Uterus (tissue), 3 donors: ENCODE measurements at regions not wholly inside any gene's neighbourhood (a gene's known extent, or its start where the extent isn't known, plus 50 kb on each side); places are given as distances from the start of the nearest gene placed in this dataset. TPM values are rescaled to one million over a fixed set of nuclear protein-coding genes. Genes with fewer than 3 reads are reported as not detected.

ENCODE experiments used
- DNase-seq, 2 donors: peaks; one replicate each; pipeline ENCODE4 v3.0.0-alpha.2; 2019 to 2020
- H3K27ac ChIP-seq, 2 donors: fragments of 200-600 bp; sonication (generic); 1 replicate in 1 of 2; 2 replicates in 1 of 2; pipeline ENCODE4 v1.5.1; 2016 to 2018
- H3K27me3 ChIP-seq, 2 donors: fragments of 200-600 bp; sonication (generic); one replicate each; pipeline ENCODE4 v1.5.1; 2018 to 2019; ENCODE audit warnings: control low read depth in 1 of 2
- H3K36me3 ChIP-seq, 2 donors: fragments of 200-600 bp; sonication (generic); one replicate each; pipeline ENCODE4 v1.5.1; 2019; ENCODE audit warnings: control low read depth in 1 of 2
- H3K4me1 ChIP-seq, 2 donors: fragments of 200-600 bp; sonication (generic); one replicate each; pipeline ENCODE4 v1.5.1; 2018 to 2019; ENCODE audit warnings: control low read depth in 1 of 2
- H3K4me3 ChIP-seq, 2 donors: fragments of 200-600 bp; sonication (generic); 1 replicate in 1 of 2; 2 replicates in 1 of 2; pipeline ENCODE4 v1.5.1; 2018 to 2019; ENCODE audit warnings: mild to moderate bottlenecking in 1 of 2
- H3K9me3 ChIP-seq, 2 donors: fragments of 200-600 bp; sonication (generic); one replicate each; pipeline ENCODE4 v1.5.1; 2019; ENCODE audit warnings: control low read depth in 1 of 2
- POLR2A ChIP-seq, 2 donors: fragments of 450-650 bp; IDR thresholded peaks; one replicate each; pipeline ENCODE4 v1.6.1; 2016; ENCODE audit warnings: antibody characterized with exemption in 2 of 2, mild to moderate bottlenecking in 1 of 2, moderate library complexity in 1 of 2
- intact Hi-C: fragments of 100-400 bp; cut with DNase I; formaldehyde crosslinking; loops from one replicate; pipeline ENCODE4 v1.15.1; 2023; ENCODE audit warnings: low total_unique reads
- small RNA-seq: library from RNA; depleted of rRNA; stranded (forward); fragments of <200 nt; gene quantifications from one replicate; pipeline ENCODE3, GENCODE V24; 2016
- TF ChIP-seq, protein P1 (sequence below), 4 experiments: fragments of 200-600 bp in 2 of 4; fragments of 450-650 bp in 2 of 4; sonication (generic) in 2 of 4; IDR thresholded peaks; one replicate each; pipeline ENCODE4 v1.5.1; 2016 to 2019; ENCODE audit warnings: antibody characterized with exemption in 4 of 4, mild to moderate bottlenecking in 2 of 4, moderate library complexity in 1 of 4
- donor health status: DM: yes; HTN: yes; CAD: no.

DNA sequence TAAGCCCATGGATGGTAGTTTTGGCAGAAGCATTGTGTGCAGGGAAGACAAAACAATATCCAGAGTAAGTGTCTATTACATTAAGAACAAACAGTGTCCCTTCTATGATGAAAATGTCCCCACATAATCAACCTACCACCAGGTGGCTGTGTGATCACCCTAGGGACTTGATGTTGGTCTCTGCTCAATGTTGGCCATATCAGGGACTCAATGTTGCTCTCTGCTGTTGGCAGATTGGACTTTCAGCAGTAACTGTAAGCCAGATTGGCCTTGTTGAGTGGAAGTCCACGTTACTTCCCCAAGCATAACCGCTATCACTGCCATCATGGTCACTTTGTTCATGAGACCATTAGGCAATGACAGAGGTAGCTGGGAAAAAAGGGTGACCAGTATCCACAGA, 52.8 kb upstream of the PRSS3 start:
- H3K36me3 ChIP-seq, result no peaks in the 10 kb centered on the region
- H3K9me3 ChIP-seq, result peaks cover 0 to 3% of the 10 kb centered on the region in 2 donors
- intact Hi-C loops, result no loop called here
- TF ChIP-seq, protein P1, sequence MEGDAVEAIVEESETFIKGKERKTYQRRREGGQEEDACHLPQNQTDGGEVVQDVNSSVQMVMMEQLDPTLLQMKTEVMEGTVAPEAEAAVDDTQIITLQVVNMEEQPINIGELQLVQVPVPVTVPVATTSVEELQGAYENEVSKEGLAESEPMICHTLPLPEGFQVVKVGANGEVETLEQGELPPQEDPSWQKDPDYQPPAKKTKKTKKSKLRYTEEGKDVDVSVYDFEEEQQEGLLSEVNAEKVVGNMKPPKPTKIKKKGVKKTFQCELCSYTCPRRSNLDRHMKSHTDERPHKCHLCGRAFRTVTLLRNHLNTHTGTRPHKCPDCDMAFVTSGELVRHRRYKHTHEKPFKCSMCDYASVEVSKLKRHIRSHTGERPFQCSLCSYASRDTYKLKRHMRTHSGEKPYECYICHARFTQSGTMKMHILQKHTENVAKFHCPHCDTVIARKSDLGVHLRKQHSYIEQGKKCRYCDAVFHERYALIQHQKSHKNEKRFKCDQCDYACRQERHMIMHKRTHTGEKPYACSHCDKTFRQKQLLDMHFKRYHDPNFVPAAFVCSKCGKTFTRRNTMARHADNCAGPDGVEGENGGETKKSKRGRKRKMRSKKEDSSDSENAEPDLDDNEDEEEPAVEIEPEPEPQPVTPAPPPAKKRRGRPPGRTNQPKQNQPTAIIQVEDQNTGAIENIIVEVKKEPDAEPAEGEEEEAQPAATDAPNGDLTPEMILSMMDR (IDR thresholded peaks at IDR 0.05), result no peak
- TF ChIP-seq POLR2A (IDR thresholded peaks at IDR 0.05), result no peak
- H3K27me3 ChIP-seq, result no peaks in the 10 kb centered on the region
- no peak for DNase-seq
- H3K4me3 ChIP-seq, result no peak overlapping the region
- no peak overlapping the region for H3K27ac ChIP-seq
- no peaks in the 10 kb centered on the region for H3K4me1 ChIP-seq

Small RNAs in the stretch of these regions (small RNA-seq; reads per million reads assigned to genes)
- gene TRBV22OR9-2 (not detected), gene TRBV26OR9-2 (not detected)
